ENCODE measurements at regions not wholly inside any gene's neighbourhood (a gene's known extent, or its start where the extent isn't known, plus 50 kb on each side); places are given as distances from the start of the nearest gene placed in this dataset.
"Not testable (repeated sequence)": the region's sequence is repeated elsewhere in the genome, so short reads cannot be mapped to it uniquely, and the experiment has no call there.

DNA sequence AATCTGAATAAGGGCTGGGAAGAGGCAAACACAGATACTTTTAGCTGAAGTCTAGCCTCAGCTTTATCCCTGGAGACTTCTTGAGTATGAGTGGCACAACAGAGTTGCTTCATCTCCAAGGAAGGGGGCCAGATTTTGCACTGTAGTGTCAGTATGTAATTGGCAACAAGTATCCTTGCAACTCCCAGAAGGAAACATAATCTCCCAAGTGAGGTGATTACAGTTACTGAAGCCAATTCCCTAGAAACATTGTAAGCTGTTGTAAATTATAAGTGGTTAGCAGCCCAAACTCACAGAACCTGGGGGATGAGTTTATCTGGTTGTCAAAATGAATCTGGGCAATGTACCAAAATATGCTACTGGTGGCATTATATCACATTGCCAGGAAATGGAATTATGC is 2065.7 kb upstream of the PCDH20 start:
- no peaks in the 10 kb centered on the region for H3K27me3 ChIP-seq (ENCODE audit: control insufficient read depth, insufficient read depth, low read length)
- no peaks in the 10 kb centered on the region for H3K9me3 ChIP-seq (replicated peaks; ENCODE audit: control insufficient read depth, low read depth, low read length)
- H3K4me1 ChIP-seq (ENCODE audit: control insufficient read depth, insufficient read depth, low read length): peaks cover 3% of the 10 kb centered on the region
- no peak overlapping the region for H3K4me3 ChIP-seq (ENCODE audit: low read length)
- H3K36me3 ChIP-seq (ENCODE audit: control insufficient read depth, insufficient read depth, low read length): no peaks in the 10 kb centered on the region
- no peak overlapping the region for H3K27ac ChIP-seq (ENCODE audit: low read length)
- DNase-seq: peak; percentile 10

DNA sequence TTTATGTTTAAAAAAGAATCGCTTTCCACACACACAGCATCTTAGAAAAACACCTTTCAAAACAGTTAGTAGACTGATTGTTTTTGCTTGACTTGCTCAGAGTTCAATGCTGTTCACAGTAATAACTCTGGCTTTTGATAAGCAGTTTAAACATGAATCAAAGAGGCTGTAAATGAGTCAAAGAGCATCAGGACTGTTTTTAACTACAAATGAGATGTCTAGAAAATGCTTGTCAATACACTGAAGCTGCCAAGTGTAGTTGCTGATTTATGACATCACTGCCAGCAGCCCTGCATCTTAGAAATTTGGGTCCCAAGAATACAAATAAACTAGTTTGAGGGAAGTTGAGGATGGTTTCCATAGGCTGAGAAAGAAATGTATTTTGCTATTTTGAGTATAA is 2057.1 kb upstream of the PCDH20 start:
- no peaks in the 10 kb centered on the region for H3K9me3 ChIP-seq (replicated peaks; ENCODE audit: control insufficient read depth, low read depth, low read length)
- H3K27ac ChIP-seq (ENCODE audit: low read length): no peak overlapping the region
- no CpG with 5 or more reads among the region's 1 CpG for WGBS (ENCODE audit: insufficient coverage)
- no peaks in the 10 kb centered on the region for H3K27me3 ChIP-seq (ENCODE audit: control insufficient read depth, insufficient read depth, low read length)
- no peak for DNase-seq
- H3K4me1 ChIP-seq (ENCODE audit: control insufficient read depth, insufficient read depth, low read length): no peaks in the 10 kb centered on the region
- no peaks in the 10 kb centered on the region for H3K36me3 ChIP-seq (ENCODE audit: control insufficient read depth, insufficient read depth, low read length)
- no peak overlapping the region for H3K4me3 ChIP-seq (ENCODE audit: low read length)

DNA sequence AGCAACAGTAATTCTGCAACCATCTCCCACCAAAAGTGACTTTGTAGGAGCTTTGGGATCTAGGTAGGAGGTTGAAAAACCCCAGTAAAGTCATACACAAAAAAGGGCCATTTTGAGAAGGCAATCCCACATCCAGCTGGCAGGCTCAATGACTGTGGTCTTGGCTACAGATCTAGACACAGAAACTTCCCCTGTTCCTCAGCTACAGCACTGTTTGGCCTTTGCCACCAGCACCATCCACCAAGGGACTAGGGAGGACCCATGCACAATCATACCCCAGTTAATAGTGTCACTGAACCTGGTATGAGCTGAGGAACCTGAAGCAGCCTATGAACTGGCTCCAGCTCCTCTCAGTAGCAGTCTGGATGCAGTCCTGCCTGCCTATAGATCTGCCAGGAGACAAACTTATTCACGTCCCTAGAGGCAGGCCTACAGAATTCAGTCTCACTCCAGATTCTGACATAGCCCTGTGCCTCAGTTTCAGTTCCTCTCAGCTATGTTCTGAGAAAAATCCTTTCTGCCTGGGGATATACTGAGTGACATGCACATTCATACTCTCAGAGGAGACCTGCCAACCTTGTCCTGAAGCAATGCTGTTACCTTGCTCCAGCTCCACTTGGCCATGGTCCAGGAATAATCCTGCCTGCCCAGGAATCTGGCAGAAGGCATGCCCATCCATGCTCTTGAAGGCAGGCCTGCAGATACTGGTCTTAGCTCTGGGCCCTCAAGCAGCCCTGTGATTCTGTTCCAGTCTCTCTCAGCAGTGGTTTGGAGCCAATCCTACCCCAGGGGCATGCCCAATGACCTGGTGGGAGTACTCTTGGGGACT is 2048.3 kb upstream of the PCDH20 start:
- WGBS (ENCODE audit: insufficient coverage): 70% methylated on average over 1 of the region's 1 CpG
- Histone ChIP-seq H3K27ac (ENCODE audit: low read length) (no peak overlapping the region), H3K4me1 (ENCODE audit: control insufficient read depth, insufficient read depth, low read length) (no peaks in the 10 kb centered on the region), H3K36me3 (ENCODE audit: control insufficient read depth, insufficient read depth, low read length) (no peaks in the 10 kb centered on the region), H3K9me3 (replicated peaks; ENCODE audit: control insufficient read depth, low read depth, low read length) (no peaks in the 10 kb centered on the region), H3K27me3 (ENCODE audit: control insufficient read depth, insufficient read depth, low read length) (no peaks in the 10 kb centered on the region), H3K4me3 (ENCODE audit: low read length) (no peak overlapping the region)
- no peak for DNase-seq

DNA sequence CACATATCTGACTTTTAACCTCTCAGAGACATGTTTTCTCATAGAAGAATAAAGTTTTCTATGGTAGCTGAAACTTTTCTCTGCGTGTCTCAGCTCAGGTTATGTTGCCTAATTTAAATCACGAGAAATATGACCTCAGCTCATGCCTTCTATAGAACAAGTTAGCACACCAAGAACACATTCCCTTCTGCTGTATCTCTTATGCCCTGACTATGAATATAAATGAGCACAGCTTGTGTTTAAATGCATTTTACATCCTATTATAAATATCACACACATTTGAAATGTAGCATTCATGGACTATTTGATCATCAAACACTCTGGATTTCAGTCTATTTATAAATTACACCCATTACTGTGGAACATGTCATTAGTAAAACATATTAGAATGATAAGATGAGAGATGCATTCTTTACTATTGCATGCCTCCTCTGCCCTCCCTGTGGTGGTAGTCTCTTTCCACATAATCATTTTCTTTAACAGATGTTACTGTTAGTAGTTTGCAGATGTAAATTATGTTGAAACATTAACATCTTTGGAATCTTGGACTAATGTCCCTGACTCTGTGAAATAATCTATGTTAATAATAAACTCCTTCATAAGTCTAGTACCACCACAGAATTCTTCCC is 2044.9 kb upstream of the PCDH20 start:
- DNase-seq: no peak
- Histone ChIP-seq H3K36me3 (ENCODE audit: control insufficient read depth, insufficient read depth, low read length) (no peaks in the 10 kb centered on the region), H3K4me3 (ENCODE audit: low read length) (no peak overlapping the region), H3K9me3 (replicated peaks; ENCODE audit: control insufficient read depth, low read depth, low read length) (no peaks in the 10 kb centered on the region), H3K4me1 (ENCODE audit: control insufficient read depth, insufficient read depth, low read length) (no peaks in the 10 kb centered on the region), H3K27me3 (ENCODE audit: control insufficient read depth, insufficient read depth, low read length) (no peaks in the 10 kb centered on the region), H3K27ac (ENCODE audit: low read length) (no peak overlapping the region)
- no CpG with 5 or more reads among the region's 2 CpGs for WGBS (ENCODE audit: insufficient coverage)

DNA sequence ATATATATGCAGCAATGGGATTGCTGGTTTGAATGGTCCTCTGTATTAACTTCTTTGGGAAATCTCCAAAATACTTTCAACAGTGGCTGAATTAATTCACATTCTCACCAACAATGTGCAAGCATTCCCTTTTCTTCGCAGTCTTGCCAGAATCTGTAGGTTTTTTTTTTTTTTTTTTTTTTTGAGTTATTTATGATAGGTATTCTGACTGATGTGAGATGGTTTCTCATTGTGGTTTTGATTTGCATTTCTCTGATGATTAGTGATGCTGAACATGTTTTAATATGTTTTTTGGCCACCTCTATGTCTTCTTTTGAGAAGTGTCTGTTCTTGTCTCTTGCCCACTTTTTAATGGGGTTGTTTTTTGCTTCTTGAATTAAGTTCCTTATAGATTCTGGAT is 2041.5 kb upstream of the PCDH20 start:
- WGBS (ENCODE audit: insufficient coverage): no CpG with 5 or more reads among the region's 1 CpG
- Histone ChIP-seq H3K36me3 (ENCODE audit: control insufficient read depth, insufficient read depth, low read length) (no peaks in the 10 kb centered on the region), H3K9me3 (replicated peaks; ENCODE audit: control insufficient read depth, low read depth, low read length) (no peaks in the 10 kb centered on the region), H3K4me1 (ENCODE audit: control insufficient read depth, insufficient read depth, low read length) (no peaks in the 10 kb centered on the region), H3K27ac (ENCODE audit: low read length) (no peak overlapping the region), H3K27me3 (ENCODE audit: control insufficient read depth, insufficient read depth, low read length) (no peaks in the 10 kb centered on the region), H3K4me3 (ENCODE audit: low read length) (no peak overlapping the region)
- no peak for DNase-seq

DNA sequence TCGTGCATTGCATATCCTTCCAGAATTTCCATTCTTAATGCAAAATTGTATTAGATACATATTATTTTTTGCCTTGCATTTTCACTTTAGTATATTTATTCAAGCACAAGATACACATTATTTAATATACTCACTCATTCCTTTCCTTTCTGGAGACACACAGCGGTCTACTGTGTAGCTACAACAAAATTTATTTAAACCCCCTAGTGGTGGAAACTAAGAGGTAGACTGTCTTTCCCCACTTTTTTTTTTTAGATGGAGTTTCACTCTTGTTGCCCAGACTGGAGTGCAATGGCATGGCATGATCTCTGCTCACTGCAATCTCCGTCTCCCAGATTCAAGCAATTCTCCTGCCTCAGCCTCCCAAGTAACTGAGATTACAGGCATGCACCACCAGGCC is 2040.3 kb upstream of the PCDH20 start:
- 100% methylated on average over 1 of the region's 3 CpGs for WGBS (ENCODE audit: insufficient coverage)
- Histone ChIP-seq H3K27me3 (ENCODE audit: control insufficient read depth, insufficient read depth, low read length) (no peaks in the 10 kb centered on the region), H3K36me3 (ENCODE audit: control insufficient read depth, insufficient read depth, low read length) (no peaks in the 10 kb centered on the region), H3K27ac (ENCODE audit: low read length) (no peak overlapping the region), H3K4me1 (ENCODE audit: control insufficient read depth, insufficient read depth, low read length) (no peaks in the 10 kb centered on the region), H3K9me3 (replicated peaks; ENCODE audit: control insufficient read depth, low read depth, low read length) (no peaks in the 10 kb centered on the region), H3K4me3 (ENCODE audit: low read length) (no peak overlapping the region)
- no peak for DNase-seq

DNA sequence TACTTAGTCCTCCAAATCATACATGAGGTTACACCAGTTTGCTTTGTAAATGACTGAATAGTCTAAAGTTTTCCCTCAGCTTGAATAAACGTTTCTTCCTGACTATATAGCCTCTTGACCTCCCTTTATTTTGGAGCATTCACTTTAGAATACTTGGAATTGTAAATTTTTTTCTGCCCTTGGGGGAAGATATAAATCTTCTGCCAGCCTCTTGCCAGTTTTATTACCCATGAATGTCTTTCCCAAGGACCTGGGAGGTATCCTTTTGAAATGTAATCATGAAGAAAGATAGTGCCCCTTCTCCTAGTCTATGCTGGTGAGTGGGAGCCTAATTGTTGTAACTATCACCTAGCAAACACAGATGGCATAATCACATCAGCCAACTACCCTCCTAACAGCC is 2033.9 kb upstream of the PCDH20 start:
- Histone ChIP-seq H3K4me1 (ENCODE audit: control insufficient read depth, insufficient read depth, low read length) (no peaks in the 10 kb centered on the region), H3K27ac (ENCODE audit: low read length) (no peak overlapping the region), H3K36me3 (ENCODE audit: control insufficient read depth, insufficient read depth, low read length) (no peaks in the 10 kb centered on the region), H3K4me3 (ENCODE audit: low read length) (no peak overlapping the region), H3K27me3 (ENCODE audit: control insufficient read depth, insufficient read depth, low read length) (no peaks in the 10 kb centered on the region), H3K9me3 (replicated peaks; ENCODE audit: control insufficient read depth, low read depth, low read length) (no peaks in the 10 kb centered on the region)
- DNase-seq: no peak
- no CpG with 5 or more reads among the region's 1 CpG for WGBS (ENCODE audit: insufficient coverage)

DNA sequence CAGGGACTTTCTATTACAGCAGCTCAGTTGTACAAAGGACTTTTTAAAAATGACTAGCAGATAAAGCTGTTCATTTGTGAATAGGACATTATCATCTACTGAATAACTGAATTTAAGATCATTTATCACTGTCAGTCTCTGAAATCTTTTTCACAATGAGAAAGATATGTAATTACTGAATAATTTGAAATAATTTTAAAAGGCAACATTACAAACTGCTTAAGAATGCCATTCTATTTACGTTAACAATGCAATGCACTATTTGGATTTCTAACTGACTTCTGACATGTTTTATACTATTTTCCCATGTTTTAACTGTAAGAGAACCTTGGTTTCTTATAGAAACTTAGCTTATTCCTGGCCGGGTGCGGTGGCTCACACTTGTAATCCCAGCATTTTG is 2033.0 kb upstream of the PCDH20 start:
- Histone ChIP-seq H3K27ac (ENCODE audit: low read length) (no peak overlapping the region), H3K27me3 (ENCODE audit: control insufficient read depth, insufficient read depth, low read length) (no peaks in the 10 kb centered on the region), H3K4me1 (ENCODE audit: control insufficient read depth, insufficient read depth, low read length) (no peaks in the 10 kb centered on the region), H3K4me3 (ENCODE audit: low read length) (no peak overlapping the region), H3K9me3 (replicated peaks; ENCODE audit: control insufficient read depth, low read depth, low read length) (no peaks in the 10 kb centered on the region), H3K36me3 (ENCODE audit: control insufficient read depth, insufficient read depth, low read length) (no peaks in the 10 kb centered on the region)
- DNase-seq: no peak
- no CpG with 5 or more reads among the region's 3 CpGs for WGBS (ENCODE audit: insufficient coverage)

DNA sequence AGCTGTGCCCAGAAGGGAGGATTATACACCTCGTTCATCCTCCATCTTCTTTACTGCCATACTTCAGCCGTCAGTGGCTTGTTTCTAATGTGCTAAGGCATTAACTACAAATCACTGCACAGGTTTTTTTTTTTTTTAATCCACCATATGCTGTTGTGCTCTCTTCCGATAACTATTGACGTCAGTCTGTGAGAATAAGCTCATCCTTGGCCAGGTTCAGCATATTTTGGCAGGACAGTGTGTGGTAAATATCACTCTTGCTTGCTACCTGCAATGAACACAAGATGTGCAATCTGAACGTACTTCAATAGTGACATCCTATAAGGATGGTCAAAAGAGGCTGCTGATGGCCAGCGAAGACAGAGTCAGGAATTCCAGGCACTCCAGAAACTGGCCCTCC is 2030.7 kb upstream of the PCDH20 start:
- H3K4me3 ChIP-seq (ENCODE audit: low read length): no peak overlapping the region
- H3K4me1 ChIP-seq (ENCODE audit: control insufficient read depth, insufficient read depth, low read length): no peaks in the 10 kb centered on the region
- H3K27me3 ChIP-seq (ENCODE audit: control insufficient read depth, insufficient read depth, low read length): no peaks in the 10 kb centered on the region
- no peak for DNase-seq
- H3K27ac ChIP-seq (ENCODE audit: low read length): no peak overlapping the region
- 62% methylated on average over 5 of the region's 6 CpGs for WGBS (ENCODE audit: insufficient coverage)
- peaks cover 2% of the 10 kb centered on the region for H3K9me3 ChIP-seq (replicated peaks; ENCODE audit: control insufficient read depth, low read depth, low read length)
- H3K36me3 ChIP-seq (ENCODE audit: control insufficient read depth, insufficient read depth, low read length): no peaks in the 10 kb centered on the region

DNA sequence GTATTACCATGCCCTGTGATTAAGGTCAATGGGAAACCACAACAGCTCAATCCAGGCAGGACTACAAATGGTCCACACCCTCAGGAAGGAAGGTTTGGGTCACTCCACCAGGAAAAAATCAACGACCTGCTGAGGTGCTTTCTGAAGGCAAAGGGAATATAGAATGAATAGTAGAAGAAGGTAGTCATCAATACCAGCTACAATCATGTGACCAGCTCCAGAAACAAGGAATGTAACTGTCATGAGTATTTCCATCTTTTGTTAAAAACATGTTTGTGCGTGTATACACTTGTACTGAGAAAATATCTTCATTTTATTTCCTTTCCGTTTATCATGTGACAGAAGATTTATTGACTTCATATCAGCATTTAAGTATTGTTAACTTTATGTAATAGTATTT is 2028.6 kb upstream of the PCDH20 start:
- not testable (repeated sequence) for DNase-seq; H3K27me3 ChIP-seq (ENCODE audit: control insufficient read depth, insufficient read depth, low read length); H3K4me3 ChIP-seq (ENCODE audit: low read length); H3K9me3 ChIP-seq (replicated peaks; ENCODE audit: control insufficient read depth, low read depth, low read length); H3K4me1 ChIP-seq (ENCODE audit: control insufficient read depth, insufficient read depth, low read length); H3K27ac ChIP-seq (ENCODE audit: low read length); H3K36me3 ChIP-seq (ENCODE audit: control insufficient read depth, insufficient read depth, low read length)
- WGBS (ENCODE audit: insufficient coverage): 67% methylated on average over 1 of the region's 3 CpGs
